Body of pancreas (tissue), 4 donors: ENCODE measurements at regions not wholly inside any gene's neighbourhood (a gene's known extent, or its start where the extent isn't known, plus 50 kb on each side); places are given as distances from the start of the nearest gene placed in this dataset.

Experiments
- ATAC-seq: fragments of 150-250 bp; one replicate; pipeline ENCODE4 v1.9.1; 2016
- DNase-seq, 4 donors: peaks; one replicate each; pipeline ENCODE4 v3.0.0-alpha.2; 2019
- H3K27ac ChIP-seq, 4 donors: fragments of 200-600 bp; sonication (generic); 1 replicate in 3 of 4; 2 replicates in 1 of 4; pipeline versions ENCODE4 v1.5.1 to v1.6.1; 2016 to 2019; ENCODE audit warnings: mild to moderate bottlenecking in 1 of 4, mixed read lengths in 1 of 4, moderate library complexity in 1 of 4
- H3K27me3 ChIP-seq, 2 donors: fragments of 200-600 bp; sonication (generic); one replicate each; pipeline ENCODE4 v1.6.0; 2016; ENCODE audit warnings: mild to moderate bottlenecking in 1 of 2
- H3K36me3 ChIP-seq, 2 donors: fragments of 200-600 bp; sonication (generic); replicated peaks in 1 of 2; 2 replicates each; pipeline ENCODE4 v1.5.1; 2016; ENCODE audit warnings: low read depth in 2 of 2; ENCODE audit not compliant: insufficient read depth in 1 of 2
- H3K4me1 ChIP-seq: fragments of 200-600 bp; sonication (generic); one replicate; pipeline ENCODE4 v1.6.0; 2016
- H3K4me3 ChIP-seq, 2 donors: fragments of 200-600 bp; sonication (generic); 1 replicate in 1 of 2; 2 replicates in 1 of 2; pipeline ENCODE4 v1.5.1; 2016 to 2019
- H3K9me3 ChIP-seq, 3 donors: fragments of 200-600 bp; sonication (generic); 1 replicate in 2 of 3; 2 replicates in 1 of 3; pipeline ENCODE4 v1.5.1; 2016
- POLR2A ChIP-seq, 3 donors: fragments of 450-650 bp; IDR thresholded peaks; one replicate each; pipeline ENCODE4 v1.6.1; 2016; ENCODE audit warnings: antibody characterized with exemption in 3 of 3, mild to moderate bottlenecking in 2 of 3
- WGBS, 2 donors: methylation state at CpG; one replicate each; pipeline ENCODE4 v1.1.5; 2017; 5-methylcytosine and 5-hydroxymethylcytosine counted together
- intact Hi-C: fragments of 100-400 bp; cut with DNase I; formaldehyde crosslinking; loops from one replicate; pipeline ENCODE4 v1.15.1; 2023
- TF ChIP-seq, protein P1 (sequence below), 7 experiments: fragments of 450-650 bp in 4 of 7; fragments of 200-600 bp in 3 of 7; sonication (generic) in 3 of 7; IDR thresholded peaks; one replicate each; pipeline ENCODE4 v1.5.1; 2016 to 2019; ENCODE audit warnings: antibody characterized with exemption in 7 of 7

DNA sequence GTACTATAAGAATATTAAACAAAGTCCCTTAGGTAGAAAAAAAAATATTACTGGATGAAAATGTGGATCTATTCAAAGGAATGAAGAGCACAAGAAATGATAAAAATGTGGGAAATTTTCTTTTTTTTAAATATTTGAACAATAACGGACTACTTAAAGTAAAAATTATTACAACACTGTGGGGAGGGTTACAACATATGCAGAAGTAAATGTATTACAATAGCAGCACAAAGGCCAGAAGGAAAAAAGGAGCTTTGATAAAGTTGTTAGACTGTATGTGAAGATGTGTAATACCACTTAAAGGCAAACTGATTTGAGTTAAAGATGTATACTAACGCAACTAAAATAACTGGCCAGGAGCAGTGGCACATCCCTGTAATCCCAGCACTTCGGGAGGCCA is 427.1 kb downstream of the SHQ1 start:
- intact Hi-C loops = no loop called here
- no peaks in the 10 kb centered on the region for H3K27me3 ChIP-seq
- TF ChIP-seq POLR2A (IDR thresholded peaks at IDR 0.05) = no peak
- TF ChIP-seq, protein P1, sequence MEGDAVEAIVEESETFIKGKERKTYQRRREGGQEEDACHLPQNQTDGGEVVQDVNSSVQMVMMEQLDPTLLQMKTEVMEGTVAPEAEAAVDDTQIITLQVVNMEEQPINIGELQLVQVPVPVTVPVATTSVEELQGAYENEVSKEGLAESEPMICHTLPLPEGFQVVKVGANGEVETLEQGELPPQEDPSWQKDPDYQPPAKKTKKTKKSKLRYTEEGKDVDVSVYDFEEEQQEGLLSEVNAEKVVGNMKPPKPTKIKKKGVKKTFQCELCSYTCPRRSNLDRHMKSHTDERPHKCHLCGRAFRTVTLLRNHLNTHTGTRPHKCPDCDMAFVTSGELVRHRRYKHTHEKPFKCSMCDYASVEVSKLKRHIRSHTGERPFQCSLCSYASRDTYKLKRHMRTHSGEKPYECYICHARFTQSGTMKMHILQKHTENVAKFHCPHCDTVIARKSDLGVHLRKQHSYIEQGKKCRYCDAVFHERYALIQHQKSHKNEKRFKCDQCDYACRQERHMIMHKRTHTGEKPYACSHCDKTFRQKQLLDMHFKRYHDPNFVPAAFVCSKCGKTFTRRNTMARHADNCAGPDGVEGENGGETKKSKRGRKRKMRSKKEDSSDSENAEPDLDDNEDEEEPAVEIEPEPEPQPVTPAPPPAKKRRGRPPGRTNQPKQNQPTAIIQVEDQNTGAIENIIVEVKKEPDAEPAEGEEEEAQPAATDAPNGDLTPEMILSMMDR (IDR thresholded peaks at IDR 0.05) = no peak
- no peak for ATAC-seq
- H3K9me3 ChIP-seq = no peaks in the 10 kb centered on the region
- no peak overlapping the region for H3K4me3 ChIP-seq
- H3K4me1 ChIP-seq = peaks cover 5% of the 10 kb centered on the region
- 83 to 95% methylated on average over 3 of the region's 3 CpGs for WGBS, 2 donors
- DNase-seq = no peak
- no peak overlapping the region for H3K27ac ChIP-seq
- H3K36me3 ChIP-seq = no peaks in the 10 kb centered on the region

DNA sequence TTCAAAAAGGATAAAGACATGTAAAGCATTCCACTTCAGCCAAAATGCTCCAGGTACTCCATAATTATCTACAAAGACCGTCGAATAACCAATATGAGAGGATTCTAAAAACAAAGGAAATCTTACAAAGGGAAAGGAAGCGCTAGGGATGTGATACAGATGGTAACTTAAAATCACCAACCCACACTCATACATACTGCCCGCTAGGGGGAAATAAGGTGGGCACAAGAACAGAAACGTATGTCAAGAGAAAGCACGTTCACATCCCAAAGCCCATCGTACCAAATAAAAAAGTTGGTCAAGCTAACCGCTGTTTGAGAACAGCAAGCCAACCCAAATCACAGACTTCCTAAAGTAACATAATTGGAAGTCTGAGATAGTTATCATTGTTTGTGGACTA is 429.4 kb downstream of the SHQ1 start:
- 90 to 94% methylated on average over 8 of the region's 8 CpGs for WGBS, 2 donors
- no peak overlapping the region for H3K27ac ChIP-seq
- H3K36me3 ChIP-seq = no peaks in the 10 kb centered on the region
- intact Hi-C loops = no loop called here
- H3K4me1 ChIP-seq = no peaks in the 10 kb centered on the region
- H3K27me3 ChIP-seq = no peaks in the 10 kb centered on the region
- DNase-seq (no peak), ATAC-seq (no peak)
- TF ChIP-seq POLR2A (IDR thresholded peaks at IDR 0.05) = no peak
- TF ChIP-seq, protein P1 (IDR thresholded peaks at IDR 0.05) = no peak
- H3K4me3 ChIP-seq = no peak overlapping the region
- no peaks in the 10 kb centered on the region for H3K9me3 ChIP-seq

- Histone ChIP-seq H3K27me3 (no peaks in the 10 kb centered on the region), H3K36me3 (no peaks in the 10 kb centered on the region), H3K9me3 (no peaks in the 10 kb centered on the region), H3K4me3 (no peak overlapping the region), H3K4me1 (peaks cover 3% of the 10 kb centered on the region), H3K27ac (no peak overlapping the region)
- ATAC-seq = no peak
- DNase-seq = no peak
- TF ChIP-seq, protein P1 (IDR thresholded peaks at IDR 0.05) = no peak
- no peak for TF ChIP-seq POLR2A (IDR thresholded peaks at IDR 0.05)
- intact Hi-C loops = no loop called here
Measured at GRCh38 chr3:72418244-72418643, 430.0 kb downstream of the SHQ1 start.

DNA sequence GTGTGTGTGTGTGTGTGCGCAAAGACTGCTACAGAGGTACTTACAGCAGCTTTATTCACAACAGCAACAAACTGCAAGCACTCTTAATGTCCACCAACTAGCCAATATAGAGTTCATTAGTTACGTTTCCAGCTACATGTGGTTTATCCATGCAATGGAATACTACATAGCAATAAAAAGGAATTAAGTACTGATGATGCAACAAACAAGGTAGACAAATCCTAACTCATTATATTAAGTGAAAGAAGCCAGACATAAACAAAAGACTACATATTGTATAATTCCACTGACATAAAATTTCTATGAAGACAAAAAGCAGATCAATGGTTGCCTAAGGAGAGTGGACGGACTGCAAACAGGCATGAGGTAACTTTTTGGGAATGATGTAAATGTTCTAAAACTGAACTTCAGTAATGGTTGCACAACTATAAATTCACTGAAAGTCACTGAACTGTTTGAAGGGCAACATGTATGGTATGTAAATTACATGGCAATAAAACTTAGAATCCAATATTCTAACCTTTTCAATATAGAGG is 433.7 kb downstream of the SHQ1 start:
- WGBS, 2 donors = 60 to 62% methylated on average over 3 of the region's 3 CpGs
- intact Hi-C loops = no loop called here
- no peaks in the 10 kb centered on the region for H3K27me3 ChIP-seq
- H3K27ac ChIP-seq = no peak overlapping the region
- TF ChIP-seq, protein P1 (IDR thresholded peaks at IDR 0.05) = no peak
- TF ChIP-seq POLR2A (IDR thresholded peaks at IDR 0.05) = no peak
- no peak overlapping the region for H3K4me3 ChIP-seq
- DNase-seq (no peak), ATAC-seq (no peak)
- peaks cover 27% of the 10 kb centered on the region for H3K4me1 ChIP-seq
- no peaks in the 10 kb centered on the region for H3K9me3 ChIP-seq
- no peaks in the 10 kb centered on the region for H3K36me3 ChIP-seq

- H3K27me3 ChIP-seq = no peaks in the 10 kb centered on the region
- H3K27ac ChIP-seq = no peak overlapping the region
- intact Hi-C loops = no loop called here
- no peaks in the 10 kb centered on the region for H3K36me3 ChIP-seq
- H3K4me1 ChIP-seq = peaks cover 27% of the 10 kb centered on the region
- WGBS, 2 donors = 70 to 83% methylated on average over 4 of the region's 4 CpGs
- no peak for DNase-seq
- TF ChIP-seq, protein P1 (IDR thresholded peaks at IDR 0.05) = no peak
- TF ChIP-seq POLR2A (IDR thresholded peaks at IDR 0.05) = no peak
- ATAC-seq = no peak
- H3K4me3 ChIP-seq = no peak overlapping the region
- H3K9me3 ChIP-seq = no peaks in the 10 kb centered on the region
Measured at GRCh38 chr3:72413228-72413627, 435.0 kb downstream of the SHQ1 start.
